ENCODE measurements at regions not wholly inside any gene's neighbourhood (a gene's known extent, or its start where the extent isn't known, plus 50 kb on each side); places are given as distances from the start of the nearest gene placed in this dataset.

DNA sequence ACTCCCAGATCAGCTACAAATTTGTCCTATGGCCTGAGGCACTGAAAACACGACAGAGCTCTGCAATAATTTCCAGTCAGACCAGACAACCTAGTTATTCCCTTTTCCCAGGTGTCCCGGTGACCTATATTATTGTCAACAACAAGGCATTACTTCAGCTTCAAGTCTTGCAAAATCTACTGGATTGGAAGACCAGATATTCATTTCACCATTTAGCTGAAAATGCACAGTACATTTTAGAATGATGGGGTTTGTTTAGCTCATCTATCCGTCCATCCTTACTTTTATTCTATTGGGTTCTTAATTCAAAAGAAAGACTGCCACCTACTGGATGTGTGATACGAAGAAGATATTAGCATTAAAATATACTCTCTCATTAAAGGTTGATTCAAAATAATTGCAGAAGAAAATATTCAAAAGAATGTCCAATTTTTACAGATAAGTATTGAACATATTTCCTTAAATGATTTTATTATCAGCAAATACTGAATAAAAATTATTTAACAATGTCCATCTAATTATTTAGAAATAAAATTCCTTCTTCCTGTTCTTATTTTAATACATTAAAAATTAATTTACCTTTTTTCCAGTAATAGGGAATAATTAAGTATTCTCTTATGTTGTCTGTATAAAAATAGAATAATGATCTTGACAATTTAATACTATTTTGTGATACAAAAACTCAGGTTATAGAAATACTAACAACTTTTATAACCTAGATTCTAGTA is 244.9 kb upstream of the LRIG3 start:
- DNase-seq (ENCODE audit: low spot score) = peak; percentile 13

More for the DNA sequence above, 244.9 kb upstream of the LRIG3 start:
- Histone ChIP-seq H3K9ac (ENCODE audit: insufficient read depth, low read depth, low read length) (no peak overlapping the region), H3K4me3 (replicated peaks in 1 of 3; ENCODE audit: insufficient read depth in 1 of 3, low read depth in 2 of 3, low read length in 3 of 3) (no peak overlapping the region), H3K27ac (ENCODE audit: extremely low read length, insufficient read depth, low read length) (no peak overlapping the region), H2AFZ (ENCODE audit: low read length) (no peak overlapping the region), H3K27me3 (ENCODE audit: control insufficient read depth in 1 of 2, insufficient read depth in 2 of 2, low read length in 2 of 2) (no peaks in the 10 kb centered on the region), H4K20me1 (ENCODE audit: insufficient read depth, low read length) (no peaks in the 10 kb centered on the region), H3K79me2 (ENCODE audit: insufficient read depth, low read length) (no peaks in the 10 kb centered on the region), H3K9me3 (ENCODE audit: low read length) (no peaks in the 10 kb centered on the region), H3K36me3 (replicated peaks in 1 of 2; ENCODE audit: control insufficient read depth in 1 of 2, insufficient read depth in 2 of 2, low read length in 2 of 2) (no peaks in the 10 kb centered on the region), H3K4me2 (ENCODE audit: low read depth, low read length) (no peak overlapping the region), H3K4me1 (ENCODE audit: insufficient read depth, low read length) (peaks cover 10% of the 10 kb centered on the region; the same call in 1 of the 2 replicates)
- in situ Hi-C loops (cut with HindIII; ENCODE audit: extremely low pct_ligation_motif_present, low pct_unique_long_range_greater_than_20kb) = loop anchor here (25.0 kb wide), 1 partner anchor 1178 kb away; no protein-coding TSS in a partner anchor
- FAIRE-seq (no peak), ATAC-seq (no peak)
- TF ChIP-seq ARNT (IDR thresholded peaks at IDR 0.05) (no peak), ZNF160 (CRISPR knock-in tag; IDR thresholded peaks at IDR 0.05) (no peak), RXRB (CRISPR knock-in tag; IDR thresholded peaks at IDR 0.05; ENCODE audit: borderline replicate concordance) (no peak), CREM (IDR thresholded peaks at IDR 0.05) (no peak), CREM (CRISPR knock-in tag; IDR thresholded peaks at IDR 0.05) (no peak), MTA3 (CRISPR knock-in tag; IDR thresholded peaks at IDR 0.05) (no peak), STAG1 (CRISPR knock-in tag; IDR thresholded peaks at IDR 0.05) (0 out of 2 replicates have a peak, but pooled peaks have one; percentile 5)
- TF ChIP-seq, protein P1, sequence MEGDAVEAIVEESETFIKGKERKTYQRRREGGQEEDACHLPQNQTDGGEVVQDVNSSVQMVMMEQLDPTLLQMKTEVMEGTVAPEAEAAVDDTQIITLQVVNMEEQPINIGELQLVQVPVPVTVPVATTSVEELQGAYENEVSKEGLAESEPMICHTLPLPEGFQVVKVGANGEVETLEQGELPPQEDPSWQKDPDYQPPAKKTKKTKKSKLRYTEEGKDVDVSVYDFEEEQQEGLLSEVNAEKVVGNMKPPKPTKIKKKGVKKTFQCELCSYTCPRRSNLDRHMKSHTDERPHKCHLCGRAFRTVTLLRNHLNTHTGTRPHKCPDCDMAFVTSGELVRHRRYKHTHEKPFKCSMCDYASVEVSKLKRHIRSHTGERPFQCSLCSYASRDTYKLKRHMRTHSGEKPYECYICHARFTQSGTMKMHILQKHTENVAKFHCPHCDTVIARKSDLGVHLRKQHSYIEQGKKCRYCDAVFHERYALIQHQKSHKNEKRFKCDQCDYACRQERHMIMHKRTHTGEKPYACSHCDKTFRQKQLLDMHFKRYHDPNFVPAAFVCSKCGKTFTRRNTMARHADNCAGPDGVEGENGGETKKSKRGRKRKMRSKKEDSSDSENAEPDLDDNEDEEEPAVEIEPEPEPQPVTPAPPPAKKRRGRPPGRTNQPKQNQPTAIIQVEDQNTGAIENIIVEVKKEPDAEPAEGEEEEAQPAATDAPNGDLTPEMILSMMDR (CRISPR knock-in tag; IDR thresholded peaks at IDR 0.05) = peak; percentile 18; the same call in 1 of the 2 replicates
- intact Hi-C loops (cut with micrococcal nuclease; ENCODE audit: unreplicated experiment) = loop anchor here (5.0 kb wide), 1 partner anchor 818 kb away; no protein-coding TSS in a partner anchor
- POLR2A ChIA-PET = no interaction called here
- BruUV-seq (replicated peaks) = no TSS peak
- CTCF ChIA-PET (ENCODE audit: low intra/inter-chr PET ratio, low total read pairs) = interaction anchor here (1.2 to 2.4 kb wide), 2 partner anchors 51 to 819 kb away, joined by 4 to 8 read pairs; no protein-coding TSS in a partner anchor
- 2% methylated on average over 4 of the region's 4 CpGs for WGBS (ENCODE audit: low lambda C conversion rate)

All from HepG2 (cell line).